HG03342 (cell line): ENCODE measurements at regions not wholly inside any gene's neighbourhood (a gene's known extent, or its start where the extent isn't known, plus 50 kb on each side); places are given as distances from the start of the nearest gene placed in this dataset.

Source experiments
- ATAC-seq: cut with Tn5 transposase; IDR thresholded peaks from one replicate; pipeline ENCODE4 v1.9.1; 2021; ENCODE audit warnings: mild to moderate bottlenecking, moderate library complexity; ENCODE audit not compliant: unreplicated experiment

DNA sequence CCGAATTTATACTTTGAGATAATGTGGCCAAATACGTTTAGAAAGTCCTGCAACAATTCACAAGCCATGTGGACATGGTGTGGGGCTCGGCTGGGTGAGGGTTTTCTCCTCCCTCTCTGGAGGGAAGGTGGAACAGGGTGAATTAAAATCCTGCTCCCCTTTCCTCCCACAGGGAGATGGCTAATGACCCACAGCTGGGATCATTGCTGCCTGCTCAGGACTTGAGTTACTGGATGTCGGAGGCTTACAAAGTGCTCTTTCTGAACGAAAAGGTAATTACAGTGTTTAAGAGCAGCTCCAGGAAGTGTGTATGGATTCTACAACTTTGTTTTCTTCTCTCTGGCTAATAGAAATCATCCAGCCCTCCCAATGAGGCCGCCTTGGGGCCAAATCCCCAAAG lies 97.9 kb upstream of the ALKAL2 start:
- ATAC-seq, result no peak

DNA sequence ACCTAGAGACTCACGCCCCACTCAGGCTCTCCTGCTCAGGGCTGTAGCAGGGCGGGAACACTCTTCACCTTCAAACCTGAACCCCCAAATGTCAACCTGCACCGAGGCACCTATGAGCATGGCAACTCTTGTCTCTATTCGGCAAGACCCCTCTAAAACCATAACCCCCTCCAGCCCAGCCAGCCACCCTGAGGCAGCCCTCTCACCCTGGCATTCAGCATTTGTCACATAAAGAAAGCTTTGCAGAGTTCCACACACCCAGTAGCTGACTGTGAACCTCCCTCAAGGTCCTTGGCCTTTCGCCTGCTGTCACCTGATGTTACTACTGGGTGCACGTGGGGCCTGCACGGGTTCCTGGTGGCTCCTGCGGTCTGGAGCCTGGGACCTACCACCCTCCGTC lies 97.2 kb upstream of the ALKAL2 start:
- ATAC-seq, result no peak

- no peak for ATAC-seq
Measured at GRCh38 chr2:383888-384287, 96.0 kb upstream of the ALKAL2 start.

GRCh38 chr2:383178-383577 lies 95.3 kb upstream of the ALKAL2 start:
- ATAC-seq, result no peak

DNA sequence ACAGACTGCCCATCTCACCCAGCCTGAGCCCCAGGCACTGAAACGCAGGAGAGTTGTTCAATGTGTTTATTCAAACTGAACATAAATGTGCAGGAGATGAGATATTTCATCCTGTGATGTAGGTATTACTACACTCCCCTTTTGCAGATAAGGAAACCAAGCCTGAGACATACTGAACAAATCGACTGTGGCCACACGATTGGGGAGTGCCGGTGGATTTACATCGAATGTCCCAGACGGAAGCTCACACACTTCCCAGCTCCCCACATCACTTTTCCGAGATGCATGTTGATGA lies 94.8 kb upstream of the ALKAL2 start:
- no peak for ATAC-seq

DNA sequence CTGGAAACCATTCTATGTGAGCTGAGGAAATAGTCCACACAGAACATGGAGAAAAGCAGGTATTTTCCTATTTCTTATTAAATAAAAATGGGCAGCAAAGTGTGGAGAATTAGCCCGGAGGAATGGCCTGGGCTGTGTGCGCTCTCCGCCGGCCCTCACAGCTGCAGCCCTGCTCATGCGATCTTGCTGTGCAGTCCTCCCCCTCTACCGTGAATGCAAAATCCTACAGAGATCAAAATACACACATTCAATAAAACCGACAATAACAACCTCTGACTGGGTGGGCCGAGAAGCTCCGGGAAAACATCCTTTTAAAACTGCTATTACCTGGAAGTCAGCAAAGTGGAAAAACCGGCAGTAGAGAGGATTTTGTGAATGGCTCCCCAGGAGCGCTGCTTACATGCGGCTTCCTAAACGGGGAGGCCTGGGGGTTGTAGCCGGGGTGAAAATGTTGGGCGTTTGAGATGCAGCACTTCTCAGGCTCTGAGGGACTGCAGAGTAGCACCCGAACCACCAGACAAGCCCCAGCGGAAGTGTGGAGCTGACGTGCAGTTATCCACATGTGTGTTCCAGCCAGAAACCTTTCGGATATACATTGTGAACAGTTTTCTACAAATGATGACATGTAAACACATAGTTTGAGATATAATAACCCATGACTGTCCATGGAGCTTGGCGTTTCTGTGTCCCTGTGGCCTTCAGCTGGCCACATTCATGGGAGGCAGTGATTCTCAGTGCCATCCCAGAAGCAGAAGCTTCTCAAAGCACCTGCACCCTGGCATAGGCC lies 94.2 kb upstream of the ALKAL2 start:
- ATAC-seq, result no peak

DNA sequence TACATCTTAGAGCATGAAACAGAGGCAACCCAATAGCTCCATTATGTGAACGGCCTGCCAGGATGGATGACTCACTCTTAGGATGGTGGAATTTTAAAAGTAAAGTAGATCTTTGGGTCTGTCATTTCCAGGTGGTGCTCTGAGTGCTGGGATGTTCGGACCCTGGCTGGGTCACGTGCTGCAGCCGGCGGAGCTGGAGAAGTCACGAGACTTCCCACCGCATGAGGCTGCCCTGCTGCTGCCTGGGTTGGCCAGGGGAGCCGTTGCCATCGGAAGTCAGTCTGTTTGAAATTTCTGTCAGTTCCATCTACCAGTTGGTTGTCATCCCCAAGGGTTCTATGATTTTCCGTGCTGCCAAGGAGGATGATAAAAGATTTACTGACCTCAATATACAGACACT lies 93.3 kb upstream of the ALKAL2 start:
- no peak for ATAC-seq

- ATAC-seq, result no peak
Measured at GRCh38 chr2:380772-381171, 92.9 kb upstream of the ALKAL2 start.

DNA sequence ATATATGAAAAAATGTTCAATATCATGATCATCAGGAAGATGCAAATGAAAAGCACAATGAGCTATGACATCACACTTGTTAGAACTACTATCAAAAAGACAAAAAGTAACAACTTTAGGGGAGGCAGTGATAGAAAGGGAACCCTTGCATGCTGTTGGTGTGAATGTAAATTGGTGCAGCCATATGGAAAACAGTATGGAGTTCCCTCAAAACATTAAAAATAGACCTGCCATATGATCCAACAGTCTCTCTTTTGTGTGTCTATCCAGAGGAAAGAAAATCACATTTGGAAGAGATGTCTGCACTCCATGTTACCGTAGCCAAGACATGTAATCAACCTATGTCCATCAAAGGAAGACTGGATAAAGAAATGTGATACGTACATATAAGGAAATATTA lies 92.3 kb upstream of the ALKAL2 start:
- no peak for ATAC-seq

DNA sequence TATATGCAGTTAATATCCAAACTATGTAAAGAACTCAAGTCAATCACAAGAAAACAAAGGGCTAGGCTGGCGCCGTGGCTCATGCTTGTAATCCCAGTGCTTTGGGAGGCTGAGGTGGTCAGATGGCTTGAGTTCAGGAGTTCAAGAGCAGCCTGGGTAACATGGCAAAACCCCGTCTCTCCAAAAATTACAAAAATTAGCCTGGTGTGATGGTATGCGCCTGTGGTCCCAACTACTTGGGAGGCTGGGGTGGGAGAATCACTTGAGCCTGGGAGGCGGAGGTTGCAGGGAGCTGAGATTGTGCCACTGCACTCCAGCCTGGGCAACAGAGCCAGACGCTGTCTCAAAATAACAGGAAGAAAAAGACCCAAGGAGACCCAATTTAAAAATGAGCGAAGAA lies 91.9 kb upstream of the ALKAL2 start:
- no peak for ATAC-seq

DNA sequence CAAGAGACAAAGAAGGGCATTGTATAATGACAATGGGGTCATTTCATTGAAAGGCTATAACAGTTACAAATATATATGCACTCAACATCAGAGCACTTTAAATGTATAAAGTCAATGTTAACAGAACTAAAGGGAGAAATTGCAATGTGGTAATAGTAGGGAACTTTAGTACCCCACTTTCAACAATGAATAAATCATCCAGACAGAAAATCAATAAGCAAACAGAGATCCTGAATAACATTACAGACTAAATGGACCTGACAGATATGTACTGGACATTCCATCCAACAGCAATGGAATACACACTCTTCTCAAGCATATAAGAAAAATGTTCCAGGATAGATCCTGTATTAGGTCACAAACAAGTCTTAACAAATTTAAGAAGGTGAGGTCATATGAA lies 90.5 kb upstream of the ALKAL2 start:
- ATAC-seq, result no peak

DNA sequence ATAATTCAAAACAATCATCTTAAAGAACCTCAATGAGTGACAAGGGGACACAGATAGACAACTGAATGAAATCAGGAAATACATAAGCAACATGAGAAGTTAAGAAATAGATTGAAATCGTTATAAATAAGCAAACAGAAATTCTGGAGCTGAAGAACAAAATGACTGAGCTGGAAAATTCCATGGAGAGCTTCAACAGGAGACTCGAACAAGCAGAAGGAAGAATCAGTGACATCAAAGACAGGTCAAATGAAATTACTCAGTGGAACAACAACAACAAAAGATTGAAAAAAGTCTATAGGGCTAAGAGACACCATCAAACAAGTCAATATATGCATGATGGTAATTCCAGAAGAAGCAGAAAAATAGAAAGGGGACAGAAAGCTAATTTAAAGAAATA lies 89.5 kb upstream of the ALKAL2 start:
- ATAC-seq, result no peak

GRCh38 chr2:375956-376307 lies 88.0 kb upstream of the ALKAL2 start:
- no peak for ATAC-seq

DNA sequence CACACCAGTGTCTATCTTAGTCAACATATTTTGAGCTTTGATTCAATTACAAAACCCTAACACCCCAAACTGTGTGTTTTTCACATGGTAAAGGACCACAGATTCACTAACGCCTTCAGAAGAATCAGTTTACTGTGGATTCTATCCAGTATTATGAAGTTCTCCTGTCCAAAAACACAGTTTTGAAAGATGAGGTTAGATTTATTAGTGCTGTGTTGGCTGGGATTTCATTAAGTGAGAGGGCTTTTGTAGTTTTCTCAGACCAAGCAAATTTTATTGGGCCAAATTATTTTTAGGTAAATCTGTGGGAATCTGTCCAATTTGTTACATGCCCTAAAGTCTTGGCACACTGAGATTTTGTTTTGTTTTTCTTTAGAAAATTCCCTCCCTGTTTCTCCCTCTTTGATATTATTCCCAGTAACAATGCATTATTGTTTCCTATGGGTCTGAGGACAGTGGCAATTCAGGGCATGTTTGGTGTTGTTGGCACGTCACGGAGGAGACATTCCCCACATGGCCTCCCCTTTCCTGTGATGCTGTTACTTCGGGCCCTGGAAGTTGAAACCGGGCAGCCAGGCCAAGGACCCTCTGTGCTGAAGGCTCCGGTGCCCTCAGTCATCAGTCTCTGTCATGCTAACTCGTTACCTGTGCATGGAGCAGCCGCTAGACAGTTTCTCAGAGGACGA lies 87.5 kb upstream of the ALKAL2 start:
- no peak for ATAC-seq

- no peak for ATAC-seq
Measured at GRCh38 chr2:368386-368785, 80.5 kb upstream of the ALKAL2 start.

DNA sequence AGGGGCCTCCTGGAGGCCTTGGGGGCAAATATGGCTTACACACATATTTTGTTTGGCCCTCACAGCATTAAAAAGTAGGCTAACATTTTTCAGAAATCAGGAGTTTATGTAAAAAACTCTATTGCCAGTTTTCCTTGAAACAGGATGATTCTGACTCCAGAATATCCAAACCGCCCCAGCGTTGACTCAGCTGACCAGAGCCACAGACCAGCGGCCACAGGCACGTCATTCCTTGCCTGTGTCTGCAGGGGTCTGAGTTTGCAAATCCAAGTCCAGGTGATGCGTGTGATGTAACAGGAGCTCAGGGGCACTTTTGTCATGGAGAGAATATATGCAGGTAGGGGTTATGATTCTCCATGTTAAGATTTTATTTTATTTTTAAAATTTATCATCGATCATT lies 79.4 kb upstream of the ALKAL2 start:
- no peak for ATAC-seq

DNA sequence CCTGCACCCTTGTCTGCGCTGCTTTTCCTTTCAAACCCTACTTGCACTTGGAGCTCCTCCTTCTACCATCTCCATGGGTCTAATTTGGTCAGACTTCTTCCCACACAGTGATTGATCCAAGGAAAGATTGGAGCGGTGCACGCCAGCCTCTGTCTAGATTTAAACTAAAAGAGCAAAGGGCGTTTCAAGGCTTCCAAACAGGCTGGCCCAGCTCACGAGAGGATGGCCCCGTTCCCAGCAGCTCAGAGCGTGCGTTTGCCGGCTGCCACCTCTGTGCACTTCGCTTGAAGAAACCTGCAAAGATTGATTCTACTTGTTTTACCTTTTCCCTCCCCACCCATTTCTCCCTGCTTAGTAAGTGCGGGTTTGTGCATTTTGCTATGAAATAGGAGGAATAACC lies 78.8 kb upstream of the ALKAL2 start:
- no peak for ATAC-seq

- no peak for ATAC-seq
Measured at GRCh38 chr2:365367-366275, 77.7 kb upstream of the ALKAL2 start.

- no peak for ATAC-seq
Measured at GRCh38 chr2:363824-364470, 76.1 kb upstream of the ALKAL2 start.

GRCh38 chr2:362924-363323 lies 75.0 kb upstream of the ALKAL2 start:
- no peak for ATAC-seq

GRCh38 chr2:360124-360523 lies 72.2 kb upstream of the ALKAL2 start:
- no peak for ATAC-seq
